ENCODE measurements at regions not wholly inside any gene's neighbourhood (a gene's known extent, or its start where the extent isn't known, plus 50 kb on each side); places are given as distances from the start of the nearest gene placed in this dataset.

DNA sequence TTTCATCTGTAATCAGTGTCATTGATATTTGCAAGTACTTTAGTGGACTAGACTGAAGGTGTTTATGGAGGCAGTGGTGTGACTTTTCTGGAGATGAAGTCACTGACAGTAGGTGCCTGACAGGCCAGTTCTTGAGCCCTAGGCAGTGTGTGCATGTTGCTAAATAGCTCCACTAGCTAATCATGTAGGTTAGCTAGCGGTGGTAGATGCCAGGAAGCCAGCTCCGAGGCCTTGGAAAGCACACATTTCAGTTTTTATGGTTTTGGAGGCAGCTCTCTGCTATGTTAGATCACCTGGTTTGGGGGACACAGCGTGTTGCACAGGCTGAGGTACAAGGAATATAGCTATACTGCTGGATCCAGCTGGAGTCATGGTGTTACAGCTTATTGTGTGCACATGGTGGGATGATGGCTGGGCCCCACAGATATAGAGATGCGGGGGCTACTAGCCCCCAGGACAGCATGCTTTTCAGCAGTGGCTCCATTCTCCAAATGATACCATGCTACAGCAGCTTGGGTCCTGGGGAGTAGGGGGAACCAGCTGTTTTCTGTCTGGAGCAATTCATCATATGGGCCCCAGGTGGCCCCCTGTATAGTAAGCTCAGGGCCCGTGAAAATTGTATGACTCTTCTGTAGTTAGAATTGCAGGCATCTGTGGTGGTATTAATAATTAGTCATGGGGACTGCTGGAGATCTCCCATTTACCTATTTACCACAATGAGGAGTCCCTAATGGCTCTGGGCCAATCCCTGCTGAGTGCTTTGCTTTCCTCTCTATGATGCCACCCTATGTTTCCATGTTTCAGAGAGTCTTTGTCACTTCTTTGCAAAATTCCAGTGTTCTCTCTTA is 367.2 kb upstream of the LMO3 start:
- no peak for DNase-seq

DNA sequence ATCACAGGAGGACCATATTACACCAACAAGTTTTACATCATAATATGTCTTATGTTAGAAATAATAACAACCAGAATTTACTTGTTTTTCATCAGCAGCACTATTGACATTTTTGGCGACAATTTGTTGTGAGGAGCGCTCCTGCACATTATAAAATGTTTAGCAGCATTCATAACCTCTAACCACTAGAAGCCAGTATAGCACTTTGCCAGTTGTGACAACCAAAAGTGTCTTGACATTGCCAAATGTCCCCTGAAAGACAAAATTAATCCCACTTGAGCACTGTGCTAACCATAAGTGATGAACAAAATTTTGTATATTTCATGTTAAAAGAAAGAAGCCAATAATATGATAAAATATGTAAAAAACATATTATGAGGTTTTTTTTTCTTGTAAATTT is 356.9 kb upstream of the LMO3 start:
- no peak for DNase-seq

DNA sequence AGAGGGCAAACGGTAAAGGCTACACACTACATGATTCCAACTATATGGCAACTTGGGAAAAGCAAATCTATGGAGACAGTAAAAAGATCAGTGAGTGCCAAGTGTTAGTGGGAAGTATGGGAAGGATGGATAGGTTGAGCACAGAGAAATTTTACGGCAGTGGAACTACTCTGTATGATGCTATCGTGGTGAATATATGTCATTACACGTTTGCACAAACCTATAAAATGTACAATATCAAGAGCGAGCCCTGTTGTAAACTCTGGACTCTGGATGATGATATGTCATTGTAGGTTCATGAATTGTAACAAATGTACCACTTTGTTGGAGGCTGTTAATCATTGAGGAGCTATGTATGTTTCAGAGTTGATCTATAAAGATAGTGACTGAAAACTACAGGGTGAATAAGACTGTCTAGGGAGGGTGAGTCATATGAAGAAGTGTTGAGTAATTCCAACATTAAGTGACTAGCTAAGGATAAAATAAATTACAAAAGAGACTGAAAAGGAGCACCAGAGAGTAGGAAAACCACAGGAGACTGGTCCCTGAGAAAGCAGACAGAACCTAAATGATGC is 349.2 kb upstream of the LMO3 start:
- DNase-seq: no peak

DNA sequence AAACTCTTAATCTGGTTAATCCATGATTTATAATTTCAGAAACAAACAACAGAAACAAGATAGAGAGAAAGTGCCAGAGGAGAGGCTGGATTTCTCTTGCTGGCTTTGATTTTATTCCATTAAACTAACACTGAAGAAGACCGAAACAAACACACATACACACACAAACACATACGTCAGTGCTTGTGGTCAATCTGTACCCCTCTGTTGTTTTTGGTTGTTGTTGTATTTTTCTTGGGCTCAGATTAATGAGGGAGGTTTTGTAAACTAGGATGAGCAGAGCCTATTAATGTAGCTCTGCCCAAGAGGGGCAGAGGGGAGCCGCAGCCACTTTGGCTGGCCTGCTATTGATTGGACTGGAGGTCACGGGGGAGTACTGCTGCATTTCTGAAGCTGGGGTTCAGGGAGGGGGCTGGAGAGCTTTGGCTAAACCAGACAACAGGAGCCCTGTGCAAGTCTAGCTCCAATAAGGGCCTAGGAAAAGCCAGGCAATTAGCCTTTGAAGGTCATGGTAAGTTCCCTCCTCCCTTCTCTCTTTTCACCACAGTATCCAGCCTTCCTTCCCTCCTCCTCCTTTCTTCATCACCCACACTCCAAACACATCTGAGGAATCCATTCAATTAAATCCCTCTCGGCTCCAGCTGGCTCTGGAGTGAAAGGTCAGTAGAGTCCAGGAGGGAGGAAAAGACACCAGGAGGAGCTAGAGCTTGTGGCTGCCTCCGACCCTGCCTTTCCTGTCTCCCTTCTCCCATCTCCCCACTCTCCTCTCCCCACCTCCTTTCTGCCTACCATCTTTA is 344.1 kb upstream of the LMO3 start:
- DNase-seq: no peak

DNA sequence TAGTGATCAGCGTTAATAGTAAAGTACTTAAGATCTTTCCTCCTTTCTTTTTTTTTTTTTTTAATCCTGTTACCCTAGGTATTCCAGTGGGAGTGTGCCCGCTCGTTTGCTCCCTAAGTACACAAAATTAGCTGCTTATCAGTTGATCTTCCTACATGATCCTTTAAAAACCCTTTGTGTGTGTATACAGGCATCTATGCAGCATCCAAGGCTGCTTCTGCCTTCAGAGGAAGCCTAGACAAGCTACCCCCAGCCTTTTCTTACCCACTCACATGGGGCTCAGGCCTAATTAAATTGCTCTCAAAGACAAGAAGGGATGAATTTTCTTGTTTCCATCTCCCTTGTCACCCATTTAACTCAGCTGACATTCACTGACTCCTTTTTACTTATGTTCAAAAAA is 343.4 kb upstream of the LMO3 start:
- DNase-seq: no peak

DNA sequence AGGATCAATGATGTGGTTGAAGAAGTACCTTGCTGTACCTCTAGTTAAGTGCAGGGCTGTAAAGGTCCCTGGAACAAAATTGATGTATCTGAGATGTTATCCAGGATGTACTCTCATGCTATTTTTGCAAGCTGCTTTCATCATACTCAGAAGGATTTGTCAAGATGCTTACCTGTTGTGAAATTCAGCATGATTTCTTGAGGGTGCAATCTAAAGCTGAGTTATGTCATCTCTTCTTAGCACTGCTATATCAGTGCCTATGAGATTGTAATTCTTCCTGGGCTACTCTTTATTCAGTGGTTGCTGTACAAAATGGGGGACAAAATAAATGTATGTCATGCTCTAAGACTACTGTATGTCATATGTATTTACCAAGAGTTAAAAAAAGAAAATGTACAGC is 340.7 kb upstream of the LMO3 start:
- DNase-seq: no peak

DNA sequence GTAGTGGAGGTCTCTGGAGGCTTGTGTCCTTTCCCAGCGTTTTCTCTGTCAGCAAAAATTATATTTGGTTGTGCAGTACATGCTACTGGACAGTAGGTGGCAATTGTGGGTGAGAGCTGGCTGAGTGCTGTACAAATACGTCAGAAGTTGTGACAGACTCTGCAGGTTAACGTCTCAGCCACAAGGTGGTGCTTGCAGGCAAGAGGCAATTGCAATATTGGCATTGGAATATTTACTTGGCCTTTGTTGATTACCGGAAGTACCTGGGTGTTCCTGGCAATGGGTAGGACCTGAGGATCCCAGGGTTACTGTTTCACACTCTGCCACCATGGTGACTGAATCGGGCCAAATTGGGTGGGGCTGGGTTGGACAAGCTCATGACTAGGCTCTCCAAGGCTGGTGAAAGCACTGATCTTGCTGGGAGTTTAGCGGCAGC is 333.9 kb upstream of the LMO3 start:
- peak; percentile 8 to 9 for DNase-seq

DNA sequence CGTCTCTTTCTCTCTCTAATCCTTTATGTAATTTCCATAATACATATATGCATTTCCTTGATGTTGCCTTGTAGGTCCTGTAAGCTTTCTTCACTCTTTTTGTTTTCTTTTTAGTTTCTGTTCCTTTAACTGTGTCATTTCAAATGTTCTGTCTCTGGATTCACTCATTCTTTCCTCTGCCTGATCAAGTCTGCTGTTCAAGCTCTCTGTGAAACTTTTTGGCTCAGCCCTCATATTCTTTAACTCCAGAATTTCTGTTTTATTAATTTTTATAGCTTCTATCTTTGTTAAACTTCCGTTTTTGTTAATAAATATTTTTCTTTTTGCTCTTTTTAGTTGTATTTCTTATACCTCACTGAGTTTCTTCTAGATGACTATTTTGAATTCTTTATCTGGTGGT is 321.3 kb upstream of the LMO3 start:
- DNase-seq: no peak

DNA sequence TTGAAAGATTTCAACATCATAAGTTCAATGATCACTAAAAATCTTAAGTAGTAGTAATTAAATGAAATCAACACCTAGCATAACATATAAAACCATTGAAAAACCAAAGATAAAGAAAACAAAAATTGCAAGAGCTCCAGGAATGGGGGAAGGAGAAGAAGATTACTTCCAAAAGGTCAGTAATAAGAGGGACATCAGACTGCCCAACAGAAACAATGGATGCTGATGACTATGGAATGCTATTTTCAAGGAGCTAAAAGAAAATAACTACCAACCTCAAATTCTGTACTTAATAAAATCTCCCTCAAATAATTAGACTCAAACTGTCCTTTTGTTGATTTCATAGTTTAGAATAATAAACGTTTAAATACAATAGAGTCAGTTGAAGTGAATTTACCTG is 314.5 kb upstream of the LMO3 start:
- no peak for DNase-seq

DNA sequence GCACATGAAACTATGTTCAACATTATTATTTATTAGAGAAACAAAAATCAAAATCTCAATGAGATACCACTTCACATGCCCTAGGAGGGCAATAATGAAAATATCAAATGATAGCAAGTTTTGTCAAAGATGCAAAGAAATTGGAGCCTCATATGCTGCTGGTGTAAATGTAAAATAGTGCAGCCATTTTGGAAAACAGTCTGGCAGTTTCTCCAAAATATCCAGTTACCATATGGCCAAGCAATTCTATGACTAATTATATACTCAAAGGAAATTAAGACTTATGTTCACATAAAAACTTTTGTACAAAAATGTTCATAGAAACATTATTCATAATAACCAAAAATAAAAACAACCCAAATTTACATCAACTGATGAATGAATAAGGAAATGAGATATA is 313.6 kb upstream of the LMO3 start:
- no peak for DNase-seq

DNA sequence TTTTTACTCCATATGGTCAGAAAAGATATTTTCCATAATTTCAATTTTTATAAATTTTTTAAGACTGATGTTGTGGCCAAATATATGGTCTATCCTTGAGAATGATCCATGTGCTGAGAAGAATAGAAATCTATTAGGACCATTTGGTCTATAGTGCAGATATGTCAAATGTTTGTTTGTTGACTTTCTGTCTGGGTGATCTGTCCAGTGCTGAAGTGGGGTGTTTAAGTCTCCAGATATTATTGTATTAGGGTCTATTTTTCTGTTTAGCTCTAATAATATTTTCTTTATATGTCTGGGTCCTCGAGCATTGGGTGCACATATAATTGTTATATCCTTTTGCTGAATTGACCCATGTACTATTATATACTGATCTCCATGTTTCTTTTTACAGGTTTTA is 308.9 kb upstream of the LMO3 start:
- no peak for DNase-seq

DNA sequence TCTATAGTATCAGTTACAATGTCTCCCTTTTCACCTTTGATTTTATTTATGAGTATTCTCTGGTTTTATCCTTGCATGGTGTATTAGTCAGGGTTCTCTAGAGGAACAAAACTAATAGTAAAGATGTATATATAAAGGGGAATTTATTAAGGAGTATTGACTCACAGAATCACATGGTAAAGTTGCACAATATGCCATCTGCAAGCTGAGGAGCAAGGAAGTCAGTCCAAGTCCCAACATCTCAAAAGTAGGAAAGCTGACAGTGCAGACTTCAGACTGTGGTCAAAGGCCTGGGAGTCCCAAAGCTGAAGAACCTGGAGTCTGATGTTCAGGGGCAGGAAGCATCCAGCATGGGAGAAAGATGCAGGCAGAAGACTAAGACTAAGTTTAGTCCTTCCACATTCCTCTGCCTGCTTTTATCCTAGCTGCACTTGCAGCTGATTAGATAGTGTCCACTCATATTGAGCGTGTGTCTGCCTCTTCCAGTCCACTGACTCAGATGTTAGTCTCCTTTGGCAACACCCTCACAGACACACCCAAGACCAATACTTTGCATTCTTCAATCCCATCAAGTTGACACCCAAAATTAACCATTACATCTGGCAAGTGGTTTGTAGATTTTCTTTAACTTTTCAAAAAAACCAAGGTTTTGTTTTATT is 308.0 kb upstream of the LMO3 start:
- DNase-seq: no peak

DNA sequence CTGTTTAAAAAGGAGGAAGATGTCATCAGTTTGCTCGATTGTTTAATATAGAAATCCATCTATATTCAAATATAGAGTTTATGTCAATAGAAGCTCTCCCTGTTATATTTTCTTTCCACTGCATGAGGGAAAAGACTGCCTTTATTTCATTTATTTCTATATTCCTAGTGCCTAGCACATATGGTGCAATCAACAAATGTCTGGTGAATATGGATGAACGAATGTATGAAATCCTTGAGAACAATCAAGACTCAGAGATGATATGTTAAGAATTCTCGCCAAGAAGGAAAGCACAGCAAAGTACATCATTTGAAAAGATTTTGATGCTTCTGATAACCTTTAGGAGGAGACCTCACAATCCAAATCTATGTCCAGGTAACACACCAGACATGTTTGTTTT is 296.0 kb upstream of the LMO3 start:
- no peak for DNase-seq

DNA sequence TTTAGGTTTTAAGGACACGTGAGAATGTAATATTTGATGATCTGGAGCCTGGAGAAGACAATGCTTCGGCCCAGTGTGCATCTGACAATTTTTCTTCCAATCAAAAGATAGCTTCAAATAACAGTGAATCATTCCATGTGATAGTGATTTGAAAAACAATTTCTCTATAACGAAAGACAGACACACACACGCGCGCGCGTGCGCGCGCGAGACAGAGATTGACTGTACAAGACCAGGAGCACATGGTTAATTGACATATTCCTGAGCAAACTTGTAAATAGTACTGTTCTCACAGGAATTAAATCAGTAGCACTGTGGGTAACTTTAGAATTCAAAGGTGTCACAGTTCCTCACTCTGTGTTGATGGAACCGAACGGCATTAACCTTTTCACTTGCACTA is 287.5 kb upstream of the LMO3 start:
- DNase-seq: no peak

DNA sequence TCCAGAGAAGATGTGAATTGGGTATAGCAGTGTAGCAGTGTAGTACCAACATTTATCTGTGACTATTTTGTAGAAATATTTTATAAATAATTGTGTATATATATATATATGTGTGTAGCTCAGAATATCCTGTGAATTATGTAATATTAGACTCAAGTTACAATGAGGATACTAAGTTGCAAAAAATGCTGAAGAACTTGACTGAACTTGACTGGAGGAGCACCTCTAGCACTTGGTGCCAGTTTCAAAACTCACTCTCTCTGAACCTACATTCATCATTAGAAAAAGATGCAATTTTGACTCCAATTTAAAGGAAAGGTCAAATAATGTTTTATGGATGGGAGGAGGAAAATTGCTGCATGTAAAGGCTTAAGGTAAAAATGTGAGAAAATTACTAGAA is 285.7 kb upstream of the LMO3 start:
- no peak for DNase-seq

DNA sequence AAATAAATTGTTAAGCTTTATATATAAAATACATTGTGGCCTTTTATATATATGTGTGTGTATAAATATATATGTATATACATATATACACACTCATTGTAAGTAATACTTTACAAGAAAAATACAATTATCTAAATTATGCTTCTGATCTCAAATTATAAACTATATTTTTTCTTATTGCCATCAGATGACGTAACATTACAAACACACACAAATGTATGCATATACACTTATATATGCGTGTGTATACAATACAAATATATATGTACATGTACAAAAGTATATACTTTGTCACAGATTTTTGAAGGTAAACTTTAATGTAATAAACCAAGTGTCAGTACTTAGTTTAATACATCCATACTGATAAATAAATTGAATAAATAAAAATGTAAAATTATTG is 278.9 kb upstream of the LMO3 start:
- no peak for DNase-seq

DNA sequence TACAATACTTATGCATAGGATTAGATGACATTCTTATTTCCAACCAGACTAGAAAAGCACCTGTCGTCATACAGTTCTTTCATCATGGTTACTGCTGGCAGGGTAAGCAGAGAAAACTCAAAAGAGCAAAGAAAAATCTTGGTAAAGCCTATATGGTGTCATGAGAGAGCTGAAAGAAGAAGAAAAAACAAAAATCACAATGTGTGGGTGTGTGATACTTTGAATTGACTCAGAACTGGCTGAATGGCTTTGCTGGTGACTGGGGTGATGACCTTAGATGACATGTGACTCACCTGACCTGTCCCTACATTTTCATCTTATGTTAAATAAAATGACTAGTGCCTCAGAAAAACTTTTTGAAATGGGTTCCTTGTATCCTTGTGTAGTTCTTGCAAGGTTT is 278.1 kb upstream of the LMO3 start:
- no peak for DNase-seq

DNA sequence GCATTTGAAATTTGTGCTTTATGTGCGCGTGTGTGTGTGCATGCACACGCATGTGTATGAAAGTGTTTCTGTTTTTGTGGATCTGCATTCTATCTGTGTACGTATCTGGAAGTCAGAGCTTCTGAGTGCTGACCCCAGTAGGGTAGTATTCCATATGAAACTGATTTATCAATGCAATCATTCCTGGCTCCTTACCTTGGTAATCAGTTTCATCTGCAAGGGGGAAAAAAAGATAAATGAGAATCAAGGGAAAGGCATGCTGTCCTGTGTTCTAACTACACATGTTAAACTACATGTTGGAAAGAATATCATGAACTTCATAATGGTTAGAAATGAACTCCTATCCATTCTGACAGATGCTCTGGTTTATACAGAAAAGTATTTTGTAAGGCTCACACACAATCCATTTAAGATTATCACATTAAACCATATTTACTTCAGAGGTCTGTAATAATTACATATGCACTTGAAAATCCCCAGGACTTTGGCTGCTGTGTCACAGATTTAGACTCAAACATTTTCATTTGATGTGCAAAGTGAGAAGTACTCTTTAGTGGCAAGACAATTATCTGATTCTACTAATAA is 276.1 kb upstream of the LMO3 start:
- no peak for DNase-seq

DNA sequence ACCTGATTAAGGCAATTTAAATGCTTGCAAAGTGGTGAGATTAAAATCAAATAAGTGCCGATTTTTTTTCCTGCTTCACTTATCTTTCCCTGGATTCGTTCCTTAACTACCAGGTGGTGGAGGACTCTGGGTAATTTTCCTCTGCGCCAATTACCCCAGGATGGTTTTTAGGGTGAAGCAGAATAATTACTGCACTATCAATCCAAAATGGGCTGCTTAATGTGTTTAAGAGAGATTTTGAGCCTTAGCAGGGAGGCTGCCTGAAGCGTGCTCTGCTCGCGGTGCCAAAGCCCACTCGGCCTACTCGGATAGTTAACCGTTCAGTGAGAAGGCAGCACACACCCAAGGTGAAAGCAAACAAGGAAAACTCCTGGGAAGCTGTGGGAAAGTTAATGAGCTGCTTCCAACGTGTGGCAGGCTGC is 274.9 kb upstream of the LMO3 start:
- DNase-seq: no peak

DNA sequence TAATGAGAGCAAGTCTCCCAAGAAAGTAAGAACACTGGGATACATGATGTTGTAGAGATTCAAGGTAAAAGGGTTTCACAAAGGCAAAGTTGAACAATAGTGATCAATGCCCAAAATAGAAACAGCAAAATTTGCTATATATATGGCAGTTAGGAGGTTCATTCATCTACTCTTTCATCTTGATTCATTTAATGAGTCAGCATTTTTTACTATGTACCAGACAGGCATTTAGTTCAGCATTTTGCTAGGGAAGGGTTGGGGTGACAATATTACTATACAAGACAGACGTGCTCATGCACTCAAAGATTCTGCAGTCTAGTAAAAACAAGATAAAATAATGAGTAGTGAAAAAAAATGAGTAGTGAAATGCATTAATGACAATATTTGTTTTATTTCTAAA is 264.9 kb upstream of the LMO3 start:
- no peak for DNase-seq

DNA sequence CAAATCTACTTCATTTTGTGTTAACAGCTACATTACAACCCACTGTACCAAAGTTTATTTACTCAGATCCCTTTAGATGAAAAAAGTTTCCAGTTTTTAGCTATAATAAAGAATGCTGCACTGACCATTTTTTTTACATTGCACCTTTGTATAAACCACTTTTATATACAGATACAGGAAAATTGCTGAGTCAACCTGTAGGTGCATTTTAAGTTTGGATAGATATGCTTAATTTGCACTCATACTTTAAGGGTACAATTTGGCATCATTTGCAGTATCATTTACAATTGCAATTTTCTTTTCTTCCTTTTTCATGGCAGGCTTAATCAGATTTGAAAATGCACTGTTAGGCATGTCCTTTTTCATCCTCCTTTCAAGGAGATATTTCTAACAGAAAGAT is 257.8 kb upstream of the LMO3 start:
- DNase-seq: no peak

DNA sequence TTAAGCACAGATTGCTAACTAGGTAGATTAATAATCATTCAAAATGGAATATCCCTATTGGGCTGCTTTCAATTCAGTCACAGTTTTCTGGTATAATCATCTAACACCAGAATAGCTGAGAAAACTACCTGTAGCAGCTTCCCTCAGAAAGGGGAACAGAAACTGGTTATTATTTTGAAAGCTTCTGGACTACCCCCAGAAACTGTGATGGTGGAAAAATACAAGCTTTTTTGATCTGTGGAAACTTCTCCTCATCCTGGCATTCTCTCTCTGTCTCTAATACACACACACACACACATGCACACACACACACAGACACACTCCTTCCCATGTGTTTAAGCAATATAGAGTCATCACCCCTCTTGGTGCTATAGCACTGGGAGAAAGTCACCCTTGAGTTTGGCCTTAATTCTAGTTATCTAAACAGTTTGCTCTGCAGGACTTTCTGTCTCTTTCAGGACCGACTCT is 251.5 kb upstream of the LMO3 start:
- DNase-seq: no peak

Measured in right lung (tissue), 2 donors.